Effector memory CD8-positive, alpha-beta T cell (primary cell): ENCODE measurements at regions not wholly inside any gene's neighbourhood (a gene's known extent, or its start where the extent isn't known, plus 50 kb on each side); places are given as distances from the start of the nearest gene placed in this dataset.
"Not testable (repeated sequence)": the region's sequence is repeated elsewhere in the genome, so short reads cannot be mapped to it uniquely, and the experiment has no call there.

Experiments used
- ATAC-seq: fragments of 150-1000 bp; cut with Tn5 transposase; replicated peaks from 2 replicates; pipeline ENCODE4 v1.10.0; 2021; ENCODE audit warnings: mild to moderate bottlenecking, moderate library complexity
- DNase-seq, 3 experiments: peaks; one replicate each; pipeline ENCODE4 v3.0.0; 2021
- H3K27ac Mint-ChIP-seq, 2 donors: one replicate each; pipeline ENCODE4 v1.8.0; 2022; ENCODE audit warnings: mild to moderate bottlenecking in 2 of 2, mixed read lengths in 2 of 2, moderate library complexity in 2 of 2
- H3K27me3 Mint-ChIP-seq, 2 donors: one replicate each; pipeline ENCODE4 v1.8.0; 2022; ENCODE audit warnings: mixed read lengths in 2 of 2
- H3K36me3 Mint-ChIP-seq: one replicate; pipeline ENCODE4 v1.8.0; 2022; ENCODE audit warnings: mild to moderate bottlenecking, moderate library complexity, mixed read lengths; ENCODE audit not compliant: insufficient read depth
- H3K4me1 Mint-ChIP-seq, 2 donors: one replicate each; pipeline ENCODE4 v1.8.0; 2022; ENCODE audit warnings: low read depth in 2 of 2, mixed read lengths in 2 of 2
- H3K4me3 Mint-ChIP-seq, 2 donors: one replicate each; pipeline ENCODE4 v1.8.0; 2022; ENCODE audit warnings: mild to moderate bottlenecking in 2 of 2, mixed read lengths in 2 of 2, moderate library complexity in 2 of 2
- H3K9me3 Mint-ChIP-seq, 2 donors: one replicate each; pipeline ENCODE4 v1.8.0; 2022; ENCODE audit warnings: mixed read lengths in 2 of 2

GRCh38 chr10:22111705-22112104 is 106.1 kb downstream of the EBLN1 start:
- Mint-ChIP-seq H3K27ac (no peak overlapping the region), H3K4me3 (no peak overlapping the region), H3K36me3 (no peaks in the 10 kb centered on the region)

GRCh38 chr10:22111260-22111659 is 106.6 kb downstream of the EBLN1 start:
- Mint-ChIP-seq H3K27ac (no peak overlapping the region), H3K4me3 (no peak overlapping the region), H3K36me3 (no peaks in the 10 kb centered on the region), H3K27me3 (peaks cover 59% of the 10 kb centered on the region in 2 donors), H3K4me1 (no peaks in the 10 kb centered on the region), H3K9me3 (no peaks in the 10 kb centered on the region)
- ATAC-seq (no peak), DNase-seq (no peak)

More at GRCh38 chr10:22111705-22112104, 106.1 kb downstream of the EBLN1 start:
- DNase-seq: no peak
- H3K4me1 Mint-ChIP-seq: no peaks in the 10 kb centered on the region
- ATAC-seq: no peak
- peaks cover 59 to 61% of the 10 kb centered on the region in 2 donors for H3K27me3 Mint-ChIP-seq
- no peaks in the 10 kb centered on the region for H3K9me3 Mint-ChIP-seq

DNA sequence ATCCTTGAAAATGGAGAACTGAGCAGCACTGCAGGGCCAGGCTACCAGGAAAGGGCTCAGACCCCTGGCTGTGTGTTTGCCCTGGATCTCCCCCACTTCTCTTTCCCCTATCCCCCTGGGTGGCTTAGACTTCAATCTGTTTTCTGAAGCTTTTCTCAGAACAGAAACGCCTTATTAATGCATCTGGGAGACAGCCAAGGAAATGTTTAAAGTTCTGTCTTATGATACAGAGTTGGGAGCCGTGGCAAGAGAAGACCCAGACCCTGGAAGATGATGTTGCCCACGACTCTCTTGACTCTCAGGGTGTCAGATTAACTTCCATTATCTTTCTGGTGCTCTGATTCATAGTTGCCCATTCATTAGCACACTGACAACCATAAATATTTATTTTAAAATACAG is 107.1 kb downstream of the EBLN1 start:
- DNase-seq: no peak
- no peaks in the 10 kb centered on the region for H3K9me3 Mint-ChIP-seq
- H3K27me3 Mint-ChIP-seq: peaks cover 56 to 57% of the 10 kb centered on the region in 2 donors
- no peak overlapping the region for H3K27ac Mint-ChIP-seq
- H3K4me1 Mint-ChIP-seq: no peaks in the 10 kb centered on the region
- H3K4me3 Mint-ChIP-seq: no peak overlapping the region
- H3K36me3 Mint-ChIP-seq: no peaks in the 10 kb centered on the region
- no peak for ATAC-seq

GRCh38 chr10:22105270-22105669 is 101.7 kb upstream of the DNAJC1 start:
- Mint-ChIP-seq H3K9me3 (no peaks in the 10 kb centered on the region), H3K27me3 (peaks cover 24 to 26% of the 10 kb centered on the region in 2 donors), H3K4me3 (no peak overlapping the region), H3K27ac (no peak overlapping the region), H3K36me3 (no peaks in the 10 kb centered on the region), H3K4me1 (peaks cover 0 to 4% of the 10 kb centered on the region in 2 donors)
- DNase-seq: no peak
- ATAC-seq: no peak

GRCh38 chr10:22103701-22104470 is 100.4 kb upstream of the DNAJC1 start:
- no peaks in the 10 kb centered on the region for H3K9me3 Mint-ChIP-seq
- no peak overlapping the region for H3K4me3 Mint-ChIP-seq
- H3K4me1 Mint-ChIP-seq: peaks cover 0 to 4% of the 10 kb centered on the region in 2 donors
- no peaks in the 10 kb centered on the region for H3K36me3 Mint-ChIP-seq
- peaks cover 19 to 23% of the 10 kb centered on the region in 2 donors for H3K27me3 Mint-ChIP-seq
- no peak for DNase-seq
- peak; percentile 43 for ATAC-seq
- no peak overlapping the region for H3K27ac Mint-ChIP-seq

GRCh38 chr10:22097696-22098095 is 94.2 kb upstream of the DNAJC1 start:
- peaks cover 0 to 2% of the 10 kb centered on the region in 2 donors for H3K9me3 Mint-ChIP-seq
- peaks cover 29 to 30% of the 10 kb centered on the region in 2 donors for H3K27me3 Mint-ChIP-seq
- H3K27ac Mint-ChIP-seq: no peak overlapping the region
- H3K36me3 Mint-ChIP-seq: no peaks in the 10 kb centered on the region
- H3K4me3 Mint-ChIP-seq: no peak overlapping the region
- no peak for ATAC-seq
- no peak for DNase-seq
- H3K4me1 Mint-ChIP-seq: peaks cover 0 to 1% of the 10 kb centered on the region in 2 donors

DNA sequence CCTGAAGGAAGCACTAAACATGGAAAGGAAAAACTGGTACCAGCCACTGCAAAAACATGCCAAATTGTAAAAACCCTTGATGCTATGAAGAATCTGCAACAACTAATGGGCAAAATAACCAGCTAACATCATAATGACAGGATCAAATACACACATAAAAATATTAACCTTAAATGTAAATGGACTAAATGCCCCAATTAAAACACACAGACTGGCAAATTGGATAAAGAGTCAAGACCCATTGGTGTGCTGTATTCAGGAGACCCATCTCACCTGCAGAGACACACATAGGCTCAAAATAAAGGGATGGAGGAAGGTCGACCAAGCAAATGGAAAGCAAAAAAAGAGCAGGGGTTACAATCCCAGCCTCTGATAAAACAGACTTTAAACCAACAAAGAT is 87.7 kb upstream of the DNAJC1 start:
- H3K36me3 Mint-ChIP-seq, H3K4me3 Mint-ChIP-seq, H3K27ac Mint-ChIP-seq, H3K4me1 Mint-ChIP-seq, ATAC-seq, DNase-seq, H3K9me3 Mint-ChIP-seq: not testable (repeated sequence)
- peaks cover 40 to 51% of the 10 kb centered on the region in 2 donors for H3K27me3 Mint-ChIP-seq

DNA sequence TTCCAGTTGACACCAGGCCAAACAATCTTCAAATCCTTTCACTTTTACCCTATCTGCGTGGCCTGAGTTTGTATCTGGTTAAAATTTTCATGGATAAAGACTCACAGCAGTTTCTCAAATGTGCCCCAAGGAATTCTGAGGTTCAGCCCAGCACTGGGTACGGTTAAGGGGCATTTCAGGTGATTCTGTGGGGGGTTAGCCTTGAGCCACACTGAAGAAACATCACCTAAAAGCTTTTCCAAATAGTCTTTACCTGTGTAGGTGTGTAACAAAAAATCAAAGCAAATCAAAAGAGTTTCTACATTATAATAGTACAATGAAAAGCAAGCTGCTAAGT is 83.8 kb upstream of the DNAJC1 start:
- DNase-seq: no peak
- Mint-ChIP-seq H3K9me3 (no peaks in the 10 kb centered on the region), H3K27ac (no peak overlapping the region), H3K27me3 (peaks cover 61 to 71% of the 10 kb centered on the region in 2 donors), H3K36me3 (no peaks in the 10 kb centered on the region), H3K4me1 (no peaks in the 10 kb centered on the region), H3K4me3 (no peak overlapping the region)
- ATAC-seq: no peak

DNA sequence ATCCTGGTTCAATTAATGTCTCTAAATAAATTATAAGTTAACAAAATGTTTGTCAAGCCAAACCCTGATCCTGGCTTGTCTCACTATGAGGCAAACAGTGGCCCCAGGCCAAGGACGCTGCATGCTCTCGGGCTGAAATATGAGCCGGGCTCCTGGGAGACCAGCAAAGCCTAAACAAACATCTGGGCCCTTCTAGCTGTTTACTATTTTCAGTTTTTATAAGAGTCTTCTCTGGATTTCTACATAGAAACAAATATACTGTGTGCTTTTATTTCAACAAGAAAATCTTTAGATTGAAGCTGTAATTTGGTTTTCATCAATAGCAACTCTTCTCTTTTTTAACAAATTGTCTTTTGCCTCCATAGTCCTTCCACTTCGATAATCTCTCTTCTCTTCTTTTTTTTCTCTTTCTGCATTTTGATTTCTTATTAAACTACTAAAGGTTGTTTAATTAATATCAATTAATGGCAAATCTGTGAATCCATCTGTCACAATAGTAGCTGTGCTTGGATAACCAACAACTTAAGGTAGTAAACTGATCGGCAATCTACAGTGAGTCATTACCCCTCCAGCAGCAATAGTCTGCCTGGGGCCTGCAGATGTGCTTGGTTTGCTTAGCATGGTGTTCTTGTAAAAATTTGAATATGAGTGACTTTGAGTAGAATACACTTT is 83.3 kb upstream of the DNAJC1 start:
- Mint-ChIP-seq H3K27ac (no peak overlapping the region), H3K4me3 (no peak overlapping the region), H3K9me3 (no peaks in the 10 kb centered on the region), H3K4me1 (no peaks in the 10 kb centered on the region), H3K27me3 (peaks cover 60 to 71% of the 10 kb centered on the region in 2 donors), H3K36me3 (no peaks in the 10 kb centered on the region)
- ATAC-seq (no peak), DNase-seq (no peak)

- H3K27me3 Mint-ChIP-seq: peaks cover 84 to 92% of the 10 kb centered on the region in 2 donors
These were observed 76.4 kb upstream of the DNAJC1 start for GRCh38 chr10:22079921-22080320.

DNA sequence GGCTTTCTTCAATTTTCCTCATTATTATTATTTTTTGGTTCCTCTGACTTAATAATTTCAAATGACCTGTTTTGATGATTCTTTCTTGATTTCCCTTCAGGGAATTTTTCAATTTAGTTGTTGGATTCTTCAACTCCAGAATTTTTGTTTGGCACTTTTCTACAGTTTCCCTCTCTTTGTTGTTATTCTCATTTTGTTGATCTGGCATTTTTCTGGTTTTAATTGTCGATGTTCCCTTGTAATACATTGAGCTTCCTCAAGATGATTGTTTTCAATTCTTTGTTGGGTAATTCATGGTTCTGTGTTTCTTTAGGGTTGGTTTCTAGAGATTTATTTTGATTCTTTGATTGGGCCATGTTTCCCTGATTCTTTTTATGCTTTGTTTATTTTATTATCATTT is 67.8 kb upstream of the DNAJC1 start:
- Mint-ChIP-seq H3K4me3 (no peak overlapping the region), H3K4me1 (no peaks in the 10 kb centered on the region), H3K9me3 (peaks cover 5 to 18% of the 10 kb centered on the region in 2 donors), H3K27ac (no peak overlapping the region), H3K27me3 (peaks cover 23 to 39% of the 10 kb centered on the region in 2 donors), H3K36me3 (no peaks in the 10 kb centered on the region)
- ATAC-seq (no peak), DNase-seq (no peak)

More at GRCh38 chr10:22079921-22080320, 76.4 kb upstream of the DNAJC1 start:
- not testable (repeated sequence) for DNase-seq, H3K4me3 Mint-ChIP-seq, H3K9me3 Mint-ChIP-seq, H3K27ac Mint-ChIP-seq, H3K4me1 Mint-ChIP-seq, H3K36me3 Mint-ChIP-seq, ATAC-seq

- Mint-ChIP-seq H3K27me3 (peaks cover 10 to 13% of the 10 kb centered on the region in 2 donors), H3K36me3 (no peaks in the 10 kb centered on the region), H3K4me1 (no peaks in the 10 kb centered on the region), H3K9me3 (peaks cover 4 to 19% of the 10 kb centered on the region in 2 donors), H3K4me3 (no peak overlapping the region), H3K27ac (no peak overlapping the region)
- DNase-seq (no peak), ATAC-seq (no peak)
These were observed 63.6 kb upstream of the DNAJC1 start for GRCh38 chr10:22067091-22067490.

DNA sequence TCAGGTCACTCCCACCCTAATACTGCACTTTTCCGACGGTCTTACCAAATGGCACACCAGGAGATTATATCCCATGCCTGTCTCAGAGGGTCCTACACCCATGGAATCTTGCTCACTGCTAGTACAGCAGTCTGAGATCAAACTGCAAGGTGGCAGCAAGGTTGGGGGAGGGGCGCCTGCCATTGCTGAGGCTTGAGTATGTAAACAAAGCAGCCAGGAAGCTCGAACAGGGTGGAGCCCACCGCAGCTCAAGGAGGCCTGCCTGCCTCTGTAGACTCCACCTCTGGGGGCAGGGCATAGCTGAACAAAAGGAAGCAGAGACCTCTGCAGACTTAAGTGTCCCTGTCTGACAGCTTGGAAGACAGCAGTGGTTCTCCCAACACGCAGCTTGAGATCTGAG is 57.5 kb upstream of the DNAJC1 start:
- H3K4me1 Mint-ChIP-seq, H3K27ac Mint-ChIP-seq, ATAC-seq, H3K36me3 Mint-ChIP-seq, H3K9me3 Mint-ChIP-seq: not testable (repeated sequence)
- H3K27me3 Mint-ChIP-seq: peaks cover 8 to 17% of the 10 kb centered on the region in 2 donors
- H3K4me3 Mint-ChIP-seq: peak overlapping the region; percentile 13 to 34
- DNase-seq: peak; percentile 11 to 41 (median 18)

DNA sequence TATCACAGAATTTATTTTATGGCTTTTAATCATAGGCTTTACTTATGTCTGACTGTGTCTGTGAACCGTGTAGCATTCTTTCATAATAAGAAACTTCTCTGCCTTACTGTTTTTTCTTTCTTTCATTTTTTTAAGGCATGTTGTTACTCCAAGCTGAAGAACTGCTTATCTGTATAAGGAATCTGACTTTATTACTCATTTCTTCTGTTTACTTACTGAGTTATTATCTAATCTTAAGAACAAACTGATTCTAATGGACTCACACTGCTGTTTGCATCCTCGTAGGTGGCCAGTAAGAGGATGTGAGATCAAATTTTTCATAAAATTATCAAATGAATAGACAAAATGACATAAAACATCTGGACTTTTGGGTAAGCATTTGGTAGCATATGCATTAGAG is 54.7 kb upstream of the DNAJC1 start:
- Mint-ChIP-seq H3K36me3 (no peaks in the 10 kb centered on the region), H3K27ac (no peak overlapping the region), H3K4me3 (no peak overlapping the region), H3K27me3 (peaks cover 8 to 17% of the 10 kb centered on the region in 2 donors), H3K4me1 (peaks cover 8 to 11% of the 10 kb centered on the region in 2 donors), H3K9me3 (peaks cover under 1 to 2% of the 10 kb centered on the region in 2 donors)
- ATAC-seq (no peak), DNase-seq (no peak)
